Calu3 (cell line): ENCODE measurements at regions not wholly inside any gene's neighbourhood (a gene's known extent, or its start where the extent isn't known, plus 50 kb on each side); places are given as distances from the start of the nearest gene placed in this dataset.

Source experiments
- BruUV-seq: library from RNA; stranded (reverse); fragments of 400-500 nt; replicated peaks from 2 replicates; lab custom pipeline; 2021; lab: Mats Ljungman, UMichigan
- CTCF ChIA-PET: fragments of 300-600 bp; sonication (Branson Sonifier 250); formaldehyde crosslinking; loops from one replicate; lab custom pipeline; 2022; ENCODE audit warnings: antibody characterized with exemption; lab: Charles Lee
- DNase-seq: peaks from one replicate; pipeline ENCODE4 v3.0.0; 2022
- H3K27ac Mint-ChIP-seq: one replicate; pipeline ENCODE4 v1.8.0; 2022; ENCODE audit warnings: mixed read lengths; ENCODE audit not compliant: unreplicated experiment
- H3K27me3 Mint-ChIP-seq: one replicate; pipeline ENCODE4 v1.8.0; 2022; ENCODE audit warnings: mixed read lengths; ENCODE audit not compliant: unreplicated experiment
- H3K36me3 Mint-ChIP-seq: one replicate; pipeline ENCODE4 v1.8.0; 2022; ENCODE audit warnings: mild to moderate bottlenecking, moderate library complexity, mixed read lengths; ENCODE audit not compliant: insufficient read depth, unreplicated experiment
- H3K4me1 Mint-ChIP-seq: one replicate; pipeline ENCODE4 v1.8.0; 2022; ENCODE audit warnings: mild to moderate bottlenecking, low read depth, mixed read lengths; ENCODE audit not compliant: unreplicated experiment
- H3K4me3 Mint-ChIP-seq: one replicate; pipeline ENCODE4 v1.8.0; 2022; ENCODE audit warnings: mild to moderate bottlenecking, low read depth, moderate library complexity, mixed read lengths; ENCODE audit not compliant: unreplicated experiment
- H3K9me3 Mint-ChIP-seq: one replicate; pipeline ENCODE4 v1.8.0; 2022; ENCODE audit warnings: low read depth, mixed read lengths; ENCODE audit not compliant: unreplicated experiment
- CTCF ChIP-seq: fragments of 200-600 bp; IDR thresholded peaks from one replicate; pipeline ENCODE4 v1.8.0; 2022; ENCODE audit warnings: antibody characterized with exemption; ENCODE audit not compliant: unreplicated experiment
- intact Hi-C: fragments of 100-400 bp; cut with micrococcal nuclease; formaldehyde crosslinking; loops from one replicate; pipeline ENCODE4 v1.10.0; 2022; ENCODE audit not compliant: unreplicated experiment

GRCh38 chr18:30814446-30814845 is 228.1 kb downstream of the DSC3 start:
- Mint-ChIP-seq H3K36me3 (no peaks in the 10 kb centered on the region), H3K4me3 (no peak overlapping the region), H3K9me3 (peaks cover 2% of the 10 kb centered on the region), H3K27ac (no peak overlapping the region), H3K4me1 (no peaks in the 10 kb centered on the region), H3K27me3 (no peaks in the 10 kb centered on the region)
- intact Hi-C loops: no loop called here
- no peak for TF ChIP-seq CTCF
- CTCF ChIA-PET: no interaction called here
- no peak for DNase-seq
- no TSS peak for BruUV-seq

GRCh38 chr18:30811580-30811979 is 231.0 kb downstream of the DSC3 start:
- no peak overlapping the region for H3K4me3 Mint-ChIP-seq
- H3K9me3 Mint-ChIP-seq: peaks cover 2% of the 10 kb centered on the region
- no peaks in the 10 kb centered on the region for H3K27me3 Mint-ChIP-seq
- CTCF ChIA-PET: no interaction called here
- BruUV-seq: no TSS peak
- no peak for TF ChIP-seq CTCF
- intact Hi-C loops: no loop called here
- no peaks in the 10 kb centered on the region for H3K4me1 Mint-ChIP-seq
- H3K27ac Mint-ChIP-seq: no peak overlapping the region
- no peaks in the 10 kb centered on the region for H3K36me3 Mint-ChIP-seq
- no peak for DNase-seq

- no peak for TF ChIP-seq CTCF
- Mint-ChIP-seq H3K27ac (no peak overlapping the region), H3K27me3 (no peaks in the 10 kb centered on the region), H3K4me3 (no peak overlapping the region), H3K36me3 (no peaks in the 10 kb centered on the region), H3K9me3 (no peaks in the 10 kb centered on the region), H3K4me1 (no peaks in the 10 kb centered on the region)
- no peak for DNase-seq
- BruUV-seq: no TSS peak
- intact Hi-C loops: no loop called here
- CTCF ChIA-PET: no interaction called here
These were observed 232.0 kb downstream of the DSC3 start for GRCh38 chr18:30810580-30810979.

GRCh38 chr18:30806823-30807222 is 235.7 kb downstream of the DSC3 start:
- CTCF ChIA-PET: no interaction called here

More at GRCh38 chr18:30806823-30807222, 235.7 kb downstream of the DSC3 start:
- no peak for DNase-seq
- intact Hi-C loops: no loop called here
- TF ChIP-seq CTCF: no peak
- Mint-ChIP-seq H3K4me3 (no peak overlapping the region), H3K9me3 (no peaks in the 10 kb centered on the region), H3K27me3 (no peaks in the 10 kb centered on the region), H3K36me3 (no peaks in the 10 kb centered on the region), H3K27ac (no peak overlapping the region), H3K4me1 (no peaks in the 10 kb centered on the region)
- BruUV-seq: no TSS peak
